ENCODE measurements at regions not wholly inside any gene's neighbourhood (a gene's known extent, or its start where the extent isn't known, plus 50 kb on each side); places are given as distances from the start of the nearest gene placed in this dataset.

- ATAC-seq (ENCODE audit: low read depth) = no peak
- Histone ChIP-seq H3K4me1 (ENCODE audit: control insufficient read depth in 2 of 2, insufficient read depth in 2 of 2, low read length in 2 of 2) (no peaks in the 10 kb centered on the region), H2AFZ (ENCODE audit: insufficient read depth, low read depth, low read length, poor library complexity, severe bottlenecking) (no peak overlapping the region), H3K9ac (ENCODE audit: low read length) (no peak overlapping the region), H3K27me3 (replicated peaks in 1 of 4; ENCODE audit: control extremely low read depth in 1 of 4, control insufficient read depth in 3 of 4, insufficient read depth in 4 of 4, low read length in 3 of 4) (no peaks in the 10 kb centered on the region), H3K36me3 (replicated peaks in 1 of 2; ENCODE audit: control extremely low read depth in 1 of 2, control insufficient read depth in 1 of 2, extremely low read depth in 1 of 2, insufficient read depth in 2 of 2, low read length in 1 of 2) (no peaks in the 10 kb centered on the region), H3K4me2 (replicated peaks; ENCODE audit: low read depth, low read length, poor library complexity, severe bottlenecking) (no peak overlapping the region), H4K20me1 (ENCODE audit: control insufficient read depth, insufficient read depth, low read length, poor library complexity, severe bottlenecking) (no peaks in the 10 kb centered on the region), H3K9me3 (ENCODE audit: control extremely low read depth in 1 of 3, control insufficient read depth in 2 of 3, insufficient read depth in 1 of 3, low read length in 2 of 3) (peaks cover 0 to 4% (median 0%) of the 10 kb centered on the region in 3 donors), H3K4me3 (ENCODE audit: control extremely low read depth in 1 of 5, extremely low read depth in 1 of 5, insufficient read depth in 1 of 5, low read depth in 2 of 5, low read length in 4 of 5) (no peak overlapping the region), H3K79me2 (ENCODE audit: control insufficient read depth, insufficient read depth, low read length) (no peaks in the 10 kb centered on the region), H3K27ac (ENCODE audit: low read length in 2 of 2) (no peak overlapping the region)
- Mint-ChIP-seq H3K27me3 (peaks cover 20% of the 10 kb centered on the region), H3K9me3 (ENCODE audit: insufficient read depth) (no peaks in the 10 kb centered on the region), H3K4me3 (no peak overlapping the region), H3K27ac (no peak overlapping the region), H3K4me1 (no peaks in the 10 kb centered on the region)
- intact Hi-C loops (cut with micrococcal nuclease) = no loop called here
- no peak for DNase-seq
- CTCF ChIA-PET = no interaction called here
- POLR2A ChIA-PET = no interaction called here
- no peak for TF ChIP-seq EZH2 (IDR thresholded peaks at IDR 0.05; ENCODE audit: borderline replicate concordance, insufficient read depth, low read depth, low read length, poor library complexity, severe bottlenecking)
- TF ChIP-seq, protein P1, sequence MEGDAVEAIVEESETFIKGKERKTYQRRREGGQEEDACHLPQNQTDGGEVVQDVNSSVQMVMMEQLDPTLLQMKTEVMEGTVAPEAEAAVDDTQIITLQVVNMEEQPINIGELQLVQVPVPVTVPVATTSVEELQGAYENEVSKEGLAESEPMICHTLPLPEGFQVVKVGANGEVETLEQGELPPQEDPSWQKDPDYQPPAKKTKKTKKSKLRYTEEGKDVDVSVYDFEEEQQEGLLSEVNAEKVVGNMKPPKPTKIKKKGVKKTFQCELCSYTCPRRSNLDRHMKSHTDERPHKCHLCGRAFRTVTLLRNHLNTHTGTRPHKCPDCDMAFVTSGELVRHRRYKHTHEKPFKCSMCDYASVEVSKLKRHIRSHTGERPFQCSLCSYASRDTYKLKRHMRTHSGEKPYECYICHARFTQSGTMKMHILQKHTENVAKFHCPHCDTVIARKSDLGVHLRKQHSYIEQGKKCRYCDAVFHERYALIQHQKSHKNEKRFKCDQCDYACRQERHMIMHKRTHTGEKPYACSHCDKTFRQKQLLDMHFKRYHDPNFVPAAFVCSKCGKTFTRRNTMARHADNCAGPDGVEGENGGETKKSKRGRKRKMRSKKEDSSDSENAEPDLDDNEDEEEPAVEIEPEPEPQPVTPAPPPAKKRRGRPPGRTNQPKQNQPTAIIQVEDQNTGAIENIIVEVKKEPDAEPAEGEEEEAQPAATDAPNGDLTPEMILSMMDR (IDR thresholded peaks at IDR 0.05) = no peak
- no CpG with 5 or more reads among the region's 3 CpGs for WGBS (ENCODE audit: insufficient coverage)
Measured at GRCh38 chr9:85451680-85452079, 290.1 kb downstream of the AGTPBP1 start.

- ChIA-PET CTCF (no interaction called here), POLR2A (no interaction called here)
- Histone ChIP-seq H3K27ac (ENCODE audit: low read length in 2 of 2) (no peak overlapping the region), H3K9me3 (ENCODE audit: control extremely low read depth in 1 of 3, control insufficient read depth in 2 of 3, insufficient read depth in 1 of 3, low read length in 2 of 3) (no peaks in the 10 kb centered on the region), H3K79me2 (ENCODE audit: control insufficient read depth, insufficient read depth, low read length) (no peaks in the 10 kb centered on the region), H3K4me2 (replicated peaks; ENCODE audit: low read depth, low read length, poor library complexity, severe bottlenecking) (no peak overlapping the region), H2AFZ (ENCODE audit: insufficient read depth, low read depth, low read length, poor library complexity, severe bottlenecking) (no peak overlapping the region), H3K4me3 (ENCODE audit: control extremely low read depth in 1 of 5, extremely low read depth in 1 of 5, insufficient read depth in 1 of 5, low read depth in 2 of 5, low read length in 4 of 5) (no peak overlapping the region), H3K36me3 (replicated peaks in 1 of 2; ENCODE audit: control extremely low read depth in 1 of 2, control insufficient read depth in 1 of 2, extremely low read depth in 1 of 2, insufficient read depth in 2 of 2, low read length in 1 of 2) (no peaks in the 10 kb centered on the region), H4K20me1 (ENCODE audit: control insufficient read depth, insufficient read depth, low read length, poor library complexity, severe bottlenecking) (no peaks in the 10 kb centered on the region), H3K4me1 (ENCODE audit: control insufficient read depth in 2 of 2, insufficient read depth in 2 of 2, low read length in 2 of 2) (no peaks in the 10 kb centered on the region), H3K27me3 (replicated peaks in 1 of 4; ENCODE audit: control extremely low read depth in 1 of 4, control insufficient read depth in 3 of 4, insufficient read depth in 4 of 4, low read length in 3 of 4) (no peaks in the 10 kb centered on the region), H3K9ac (ENCODE audit: low read length) (no peak overlapping the region)
- Mint-ChIP-seq H3K9me3 (ENCODE audit: insufficient read depth) (peaks cover 4% of the 10 kb centered on the region), H3K4me3 (no peak overlapping the region), H3K27me3 (peaks cover 10% of the 10 kb centered on the region), H3K4me1 (peaks cover 4% of the 10 kb centered on the region), H3K27ac (no peak overlapping the region)
- TF ChIP-seq, protein P1 (IDR thresholded peaks at IDR 0.05) = no peak
- no peak for TF ChIP-seq EZH2 (IDR thresholded peaks at IDR 0.05; ENCODE audit: borderline replicate concordance, insufficient read depth, low read depth, low read length, poor library complexity, severe bottlenecking)
- no peak for ATAC-seq (ENCODE audit: low read depth)
- intact Hi-C loops (cut with micrococcal nuclease) = no loop called here
- no peak for DNase-seq
Measured at GRCh38 chr9:85445887-85446286, 295.9 kb downstream of the AGTPBP1 start.

All from B cell (primary cell).